ENCODE measurements at regions not wholly inside any gene's neighbourhood (a gene's known extent, or its start where the extent isn't known, plus 50 kb on each side); places are given as distances from the start of the nearest gene placed in this dataset.

DNA sequence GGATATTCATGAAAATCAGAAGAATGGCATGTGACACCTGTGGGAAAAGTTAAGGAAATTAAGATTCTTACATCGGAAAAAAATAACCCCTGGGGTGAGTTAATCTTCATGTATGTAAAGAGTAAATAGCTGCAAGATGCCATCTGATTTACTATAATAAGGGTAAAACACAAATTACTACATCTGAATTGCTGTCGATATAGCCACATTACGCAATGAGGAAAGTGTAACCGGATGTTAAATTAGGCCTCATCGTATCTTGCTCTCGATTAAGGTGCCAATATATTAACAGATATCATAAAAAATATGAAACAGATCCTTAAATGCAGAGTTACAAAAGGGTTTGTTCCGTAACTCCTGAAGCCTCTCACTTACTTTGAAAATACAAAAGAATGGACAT lies 87.4 kb upstream of the ID4 start:
- TF ChIP-seq EZH2 (IDR thresholded peaks at IDR 0.05; ENCODE audit: borderline replicate concordance, low read length): no peak
- TF ChIP-seq, protein P1, sequence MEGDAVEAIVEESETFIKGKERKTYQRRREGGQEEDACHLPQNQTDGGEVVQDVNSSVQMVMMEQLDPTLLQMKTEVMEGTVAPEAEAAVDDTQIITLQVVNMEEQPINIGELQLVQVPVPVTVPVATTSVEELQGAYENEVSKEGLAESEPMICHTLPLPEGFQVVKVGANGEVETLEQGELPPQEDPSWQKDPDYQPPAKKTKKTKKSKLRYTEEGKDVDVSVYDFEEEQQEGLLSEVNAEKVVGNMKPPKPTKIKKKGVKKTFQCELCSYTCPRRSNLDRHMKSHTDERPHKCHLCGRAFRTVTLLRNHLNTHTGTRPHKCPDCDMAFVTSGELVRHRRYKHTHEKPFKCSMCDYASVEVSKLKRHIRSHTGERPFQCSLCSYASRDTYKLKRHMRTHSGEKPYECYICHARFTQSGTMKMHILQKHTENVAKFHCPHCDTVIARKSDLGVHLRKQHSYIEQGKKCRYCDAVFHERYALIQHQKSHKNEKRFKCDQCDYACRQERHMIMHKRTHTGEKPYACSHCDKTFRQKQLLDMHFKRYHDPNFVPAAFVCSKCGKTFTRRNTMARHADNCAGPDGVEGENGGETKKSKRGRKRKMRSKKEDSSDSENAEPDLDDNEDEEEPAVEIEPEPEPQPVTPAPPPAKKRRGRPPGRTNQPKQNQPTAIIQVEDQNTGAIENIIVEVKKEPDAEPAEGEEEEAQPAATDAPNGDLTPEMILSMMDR (IDR thresholded peaks at IDR 0.05; ENCODE audit: low read length): no peak

Data from OCI-LY1 (cell line).